ENCODE measurements at regions not wholly inside any gene's neighbourhood (a gene's known extent, or its start where the extent isn't known, plus 50 kb on each side); places are given as distances from the start of the nearest gene placed in this dataset.
"Not testable (repeated sequence)": the region's sequence is repeated elsewhere in the genome, so short reads cannot be mapped to it uniquely, and the experiment has no call there.

GRCh38 chr1:146600720-146601307 lies 337.3 kb upstream of the NBPF12 start:
- H3K27me3 ChIP-seq; H3K4me1 ChIP-seq; H3K36me3 ChIP-seq; H3K9me3 ChIP-seq; DNase-seq; H3K4me3 ChIP-seq (ENCODE audit: low read depth, low read length): not testable (repeated sequence)

GRCh38 chr1:146599906-146600305 lies 338.2 kb upstream of the NBPF12 start:
- H3K4me1 ChIP-seq; H3K36me3 ChIP-seq; H3K27me3 ChIP-seq; DNase-seq; H3K4me3 ChIP-seq (ENCODE audit: low read depth, low read length); H3K9me3 ChIP-seq: not testable (repeated sequence)

DNA sequence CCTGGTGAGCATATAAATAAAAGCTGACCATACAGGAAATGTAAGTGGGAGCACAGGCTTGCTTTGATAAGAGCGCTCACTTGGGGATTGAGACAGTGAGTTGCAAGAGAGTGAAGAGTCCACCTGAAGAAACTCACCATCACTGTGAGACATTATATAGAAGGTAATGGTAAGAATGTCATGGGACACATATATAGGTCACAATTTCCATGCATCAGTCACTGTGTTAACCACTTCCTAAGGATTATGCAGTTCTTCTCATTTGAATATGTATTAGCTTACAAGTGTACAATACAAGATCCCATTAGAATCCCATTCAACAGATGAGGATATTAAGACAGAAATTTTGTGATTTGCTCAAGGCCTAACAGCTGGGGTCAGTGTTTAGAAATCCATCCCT lies 352.4 kb upstream of the NOTCH2NLA start:
- H3K9me3 ChIP-seq; DNase-seq; H3K27me3 ChIP-seq; H3K4me1 ChIP-seq; H3K4me3 ChIP-seq (ENCODE audit: low read depth, low read length); H3K36me3 ChIP-seq: not testable (repeated sequence)

DNA sequence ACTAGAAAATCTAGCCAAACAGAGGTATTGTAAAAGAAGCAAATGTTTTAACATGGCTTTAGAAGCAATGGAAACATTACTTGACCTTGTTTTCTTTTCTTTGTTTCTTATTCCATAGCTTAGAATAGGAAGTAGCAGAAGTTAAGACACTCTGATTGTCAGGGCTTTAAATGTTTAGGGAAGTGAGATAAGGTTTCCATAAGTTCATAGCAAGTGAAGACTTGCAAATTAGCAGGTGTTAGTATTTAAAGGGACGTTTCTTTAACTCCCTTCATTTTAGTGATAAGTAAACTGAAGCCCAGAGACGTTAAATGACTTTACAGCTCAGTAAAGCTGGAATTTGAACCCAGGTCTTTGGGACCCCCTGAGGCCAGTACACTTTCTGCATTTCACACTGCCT lies 338.7 kb upstream of the NOTCH2NLA start:
- not testable (repeated sequence) for H3K9me3 ChIP-seq; DNase-seq; H3K36me3 ChIP-seq; H3K27me3 ChIP-seq; H3K4me1 ChIP-seq; H3K4me3 ChIP-seq (ENCODE audit: low read depth, low read length)

DNA sequence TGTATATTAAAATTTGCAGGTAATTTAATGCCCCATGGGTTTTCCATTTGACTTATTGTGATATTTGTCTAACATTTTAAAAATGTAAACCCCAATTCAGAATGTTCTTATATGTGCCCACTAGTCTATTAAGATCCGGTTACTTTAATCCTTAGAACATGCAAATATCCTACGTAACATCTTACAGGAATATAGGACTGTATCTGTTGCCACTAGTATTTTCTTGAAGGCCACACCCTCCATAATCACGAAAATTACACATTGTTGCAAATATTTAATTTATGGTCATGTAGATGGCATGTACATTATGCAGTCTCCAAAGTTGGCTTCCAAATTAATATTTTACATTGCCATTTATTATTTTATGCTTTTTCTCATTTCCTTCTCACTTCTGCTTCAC lies 329.2 kb upstream of the NOTCH2NLA start:
- not testable (repeated sequence) for H3K4me3 ChIP-seq (ENCODE audit: low read depth, low read length); H3K27me3 ChIP-seq; H3K9me3 ChIP-seq; H3K36me3 ChIP-seq; DNase-seq; H3K4me1 ChIP-seq

- H3K36me3 ChIP-seq; H3K4me3 ChIP-seq (ENCODE audit: low read depth, low read length); H3K4me1 ChIP-seq; H3K9me3 ChIP-seq; DNase-seq; H3K27me3 ChIP-seq: not testable (repeated sequence)
These were observed 327.6 kb upstream of the NOTCH2NLA start for GRCh38 chr1:146556405-146556804.

DNA sequence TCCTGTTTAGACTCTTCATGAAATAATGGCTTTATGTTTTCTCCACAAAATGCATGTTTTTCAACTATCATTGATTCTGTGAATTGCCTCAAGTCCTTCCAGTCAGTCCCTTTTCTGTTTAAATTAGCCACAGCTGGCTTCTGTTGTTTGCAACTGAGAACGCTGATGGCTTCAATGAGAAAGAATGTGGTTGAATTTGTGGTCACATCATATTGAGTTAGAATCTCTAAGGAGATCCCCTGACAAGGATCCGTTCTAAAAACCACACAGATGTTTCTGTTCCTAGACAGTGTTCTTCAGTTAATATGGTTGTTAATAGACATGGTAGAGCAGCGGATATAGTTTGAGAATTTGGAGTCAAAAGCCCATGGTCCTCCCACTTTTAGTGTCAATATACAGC lies 323.6 kb upstream of the NOTCH2NLA start:
- H3K4me1 ChIP-seq; H3K4me3 ChIP-seq (ENCODE audit: low read depth, low read length); H3K36me3 ChIP-seq; H3K9me3 ChIP-seq; H3K27me3 ChIP-seq; DNase-seq: not testable (repeated sequence)

- not testable (repeated sequence) for H3K9me3 ChIP-seq; DNase-seq; H3K4me3 ChIP-seq (ENCODE audit: low read depth, low read length); H3K36me3 ChIP-seq; H3K4me1 ChIP-seq; H3K27me3 ChIP-seq
These were observed 319.9 kb upstream of the NOTCH2NLA start for GRCh38 chr1:146548684-146549083.

GRCh38 chr1:146546189-146546588 lies 317.4 kb upstream of the NOTCH2NLA start:
- H3K9me3 ChIP-seq; H3K36me3 ChIP-seq; H3K4me1 ChIP-seq; DNase-seq; H3K27me3 ChIP-seq; H3K4me3 ChIP-seq (ENCODE audit: low read depth, low read length): not testable (repeated sequence)

- not testable (repeated sequence) for H3K36me3 ChIP-seq; H3K4me1 ChIP-seq; H3K9me3 ChIP-seq; H3K27me3 ChIP-seq; H3K4me3 ChIP-seq (ENCODE audit: low read depth, low read length); DNase-seq
These were observed 309.1 kb upstream of the NOTCH2NLA start for GRCh38 chr1:146537775-146538373.

GRCh38 chr1:146536028-146536427 lies 307.2 kb upstream of the NOTCH2NLA start:
- not testable (repeated sequence) for H3K4me3 ChIP-seq (ENCODE audit: low read depth, low read length); H3K4me1 ChIP-seq; H3K27me3 ChIP-seq; H3K9me3 ChIP-seq; H3K36me3 ChIP-seq; DNase-seq

DNA sequence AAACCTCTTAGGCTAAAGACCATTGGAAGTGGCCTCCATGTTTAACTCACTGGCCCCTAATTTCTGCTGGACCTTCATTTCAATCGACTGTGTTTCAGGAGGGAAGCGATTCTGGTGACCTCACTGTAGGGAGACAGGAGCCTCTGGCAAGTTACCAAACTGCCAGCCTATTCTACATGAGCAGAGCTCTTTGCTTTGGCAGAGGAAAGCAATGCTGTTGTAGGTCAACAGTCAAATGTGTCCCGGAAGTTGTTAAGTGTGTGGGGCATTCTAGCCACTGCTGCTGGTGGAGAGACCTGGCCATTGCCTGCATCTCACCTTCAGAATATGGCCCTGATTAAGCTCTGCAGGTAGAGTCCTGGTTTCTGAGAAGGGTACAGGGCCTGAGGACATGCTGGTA lies 306.8 kb upstream of the NOTCH2NLA start:
- H3K4me1 ChIP-seq; H3K27me3 ChIP-seq; DNase-seq; H3K4me3 ChIP-seq (ENCODE audit: low read depth, low read length); H3K9me3 ChIP-seq; H3K36me3 ChIP-seq: not testable (repeated sequence)

DNA sequence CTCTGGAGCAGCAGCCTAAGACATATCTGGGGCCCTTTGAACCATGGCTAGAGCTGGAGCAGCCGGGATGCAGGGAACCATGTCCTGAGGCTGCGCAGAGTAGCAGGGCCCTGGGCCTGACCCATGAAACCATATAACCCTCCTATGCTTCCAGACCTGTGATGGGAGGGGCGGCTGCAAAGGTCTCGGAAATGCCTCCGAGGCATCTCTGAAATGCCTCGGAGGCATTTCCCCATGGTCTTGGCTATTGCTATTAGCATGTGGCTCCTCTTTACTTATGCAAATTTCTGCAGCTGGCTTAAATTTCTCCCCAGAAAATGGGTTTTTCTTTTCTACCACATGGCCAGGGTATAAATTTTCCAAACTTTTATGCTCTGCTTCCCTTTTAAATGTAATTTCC lies 302.1 kb upstream of the NOTCH2NLA start:
- not testable (repeated sequence) for H3K4me1 ChIP-seq; H3K9me3 ChIP-seq; H3K27me3 ChIP-seq; H3K36me3 ChIP-seq; H3K4me3 ChIP-seq (ENCODE audit: low read depth, low read length); DNase-seq

DNA sequence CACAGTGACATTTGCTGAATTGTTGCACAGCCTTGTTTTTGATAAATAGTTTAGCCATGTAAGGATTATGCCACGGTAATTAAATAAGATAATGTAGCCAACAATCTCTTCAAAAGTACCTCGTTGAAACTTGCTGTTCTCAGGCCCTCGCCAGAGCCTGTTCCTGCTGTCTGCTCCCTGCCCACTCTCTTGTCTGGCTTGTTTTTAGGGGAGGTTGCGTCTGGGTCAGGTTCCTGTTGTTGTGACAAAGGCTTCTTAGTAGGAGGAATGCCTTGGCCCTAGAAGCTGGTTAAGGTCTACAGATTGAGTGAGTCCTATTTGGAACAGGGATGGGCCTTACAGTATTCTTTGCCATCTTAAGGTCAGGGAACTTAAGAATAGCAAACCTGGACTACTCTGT lies 294.0 kb upstream of the NOTCH2NLA start:
- not testable (repeated sequence) for H3K4me1 ChIP-seq; H3K9me3 ChIP-seq; H3K4me3 ChIP-seq (ENCODE audit: low read depth, low read length); DNase-seq; H3K27me3 ChIP-seq; H3K36me3 ChIP-seq

GRCh38 chr1:146522345-146522744 lies 293.5 kb upstream of the NOTCH2NLA start:
- not testable (repeated sequence) for H3K36me3 ChIP-seq; H3K4me1 ChIP-seq; H3K27me3 ChIP-seq; H3K9me3 ChIP-seq; DNase-seq; H3K4me3 ChIP-seq (ENCODE audit: low read depth, low read length)

GRCh38 chr1:146521804-146522203 lies 293.0 kb upstream of the NOTCH2NLA start:
- H3K4me3 ChIP-seq (ENCODE audit: low read depth, low read length); H3K9me3 ChIP-seq; DNase-seq; H3K36me3 ChIP-seq; H3K27me3 ChIP-seq; H3K4me1 ChIP-seq: not testable (repeated sequence)

DNA sequence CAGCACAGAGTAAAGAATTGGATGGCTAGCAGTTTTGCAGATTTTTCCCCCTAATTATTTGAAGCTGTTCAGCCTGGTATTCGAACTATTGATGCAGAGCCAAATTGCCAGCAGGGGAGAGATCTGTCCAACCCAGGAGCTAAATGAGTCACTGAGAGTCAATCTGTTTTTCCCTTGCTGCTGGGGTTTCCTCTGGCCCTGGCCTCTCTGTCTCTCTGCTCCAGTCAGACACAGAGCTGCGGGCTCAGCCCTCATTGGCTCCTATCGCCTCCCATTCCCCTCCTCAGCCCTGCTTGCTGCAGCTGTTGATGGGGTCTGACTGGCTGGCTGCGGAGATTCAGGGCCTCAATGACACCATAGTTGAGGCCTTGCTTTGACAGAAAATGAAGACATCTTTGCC lies 284.9 kb upstream of the NOTCH2NLA start:
- not testable (repeated sequence) for H3K4me1 ChIP-seq; H3K36me3 ChIP-seq; H3K4me3 ChIP-seq (ENCODE audit: low read depth, low read length); DNase-seq; H3K27me3 ChIP-seq; H3K9me3 ChIP-seq
